NB4 (cell line): ENCODE measurements at regions not wholly inside any gene's neighbourhood (a gene's known extent, or its start where the extent isn't known, plus 50 kb on each side); places are given as distances from the start of the nearest gene placed in this dataset.

Experiments
- CTCF ChIP-seq: IDR thresholded peaks from one replicate; pipeline ENCODE4 v1.5.1; 2012; ENCODE audit warnings: low read depth, low read length
- POLR2A ChIP-seq: IDR thresholded peaks from 2 replicates; pipeline ENCODE4 v1.6.1; 2011; ENCODE audit warnings: mild to moderate bottlenecking; ENCODE audit not compliant: insufficient read length; ENCODE audit errors: extremely low read depth

GRCh38 chr11:46210133-46210636 lies 67.3 kb upstream of the CREB3L1 start:
- no peak for TF ChIP-seq CTCF
- no peak for TF ChIP-seq POLR2A
